CD4-positive, alpha-beta T cell treated with Interferon alpha-2 for 1 hour (primary cell): ENCODE measurements at regions not wholly inside any gene's neighbourhood (a gene's known extent, or its start where the extent isn't known, plus 50 kb on each side); places are given as distances from the start of the nearest gene placed in this dataset.

Source experiments
- DNase-seq, 2 donors: peaks; one replicate each; pipeline ENCODE4 v3.0.0-alpha.2; 2020 to 2022

DNA sequence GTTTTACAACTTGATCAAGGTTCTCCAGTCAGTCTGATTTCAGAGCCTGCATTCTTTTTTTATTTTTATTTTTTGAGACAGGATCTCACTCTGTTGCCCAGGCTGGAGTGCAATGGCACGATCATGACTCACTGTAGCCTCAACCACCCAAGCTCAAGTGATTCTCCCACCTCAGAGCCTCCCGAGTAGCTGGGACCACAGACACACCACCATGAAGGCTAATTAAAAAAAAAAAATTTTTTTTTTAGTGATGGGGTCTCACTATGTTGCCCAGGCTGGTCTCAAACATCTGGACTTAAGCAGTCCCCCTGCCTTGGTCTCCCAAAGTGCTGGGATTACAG lies 117.2 kb upstream of the NAV2 start:
- DNase-seq: no peak

DNA sequence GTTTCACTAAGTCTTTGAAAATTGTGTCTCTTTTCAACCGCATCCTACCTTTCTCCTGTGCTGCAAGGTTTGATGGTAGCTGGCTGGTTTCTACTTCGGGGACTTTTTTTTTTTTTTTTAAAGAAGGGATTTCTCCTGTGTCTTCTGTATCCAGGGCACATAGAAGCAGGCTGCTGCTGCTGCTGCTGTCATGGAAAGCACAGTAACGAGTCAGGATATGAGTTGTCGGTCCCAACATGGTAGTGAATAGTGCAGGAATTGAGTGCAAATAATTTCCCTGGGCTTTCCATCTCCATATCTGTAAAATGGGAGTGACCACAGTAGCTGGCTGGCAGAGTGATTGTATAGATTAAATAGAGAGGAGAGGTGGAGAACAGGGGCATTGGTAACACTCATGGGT lies 118.3 kb upstream of the NAV2 start:
- DNase-seq: no peak

DNA sequence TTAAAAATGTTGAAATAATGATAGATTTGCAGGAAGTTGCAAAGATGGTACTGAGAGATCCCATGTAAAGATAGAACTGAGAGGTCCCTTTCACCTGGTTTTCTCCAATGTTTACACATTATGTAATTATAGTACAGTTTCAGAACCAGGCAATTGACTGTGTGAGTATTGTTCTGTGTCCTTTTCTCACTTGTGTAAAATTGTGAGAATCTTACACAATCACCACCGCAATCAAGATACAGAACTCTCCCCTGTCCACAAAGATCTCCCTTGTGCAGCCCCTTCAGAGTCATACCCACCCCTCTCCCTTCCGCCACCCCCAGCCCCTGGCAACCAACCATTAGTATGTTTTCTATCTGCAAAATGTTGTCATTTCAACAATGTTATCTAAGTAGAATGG lies 119.8 kb upstream of the NAV2 start:
- DNase-seq: no peak

DNA sequence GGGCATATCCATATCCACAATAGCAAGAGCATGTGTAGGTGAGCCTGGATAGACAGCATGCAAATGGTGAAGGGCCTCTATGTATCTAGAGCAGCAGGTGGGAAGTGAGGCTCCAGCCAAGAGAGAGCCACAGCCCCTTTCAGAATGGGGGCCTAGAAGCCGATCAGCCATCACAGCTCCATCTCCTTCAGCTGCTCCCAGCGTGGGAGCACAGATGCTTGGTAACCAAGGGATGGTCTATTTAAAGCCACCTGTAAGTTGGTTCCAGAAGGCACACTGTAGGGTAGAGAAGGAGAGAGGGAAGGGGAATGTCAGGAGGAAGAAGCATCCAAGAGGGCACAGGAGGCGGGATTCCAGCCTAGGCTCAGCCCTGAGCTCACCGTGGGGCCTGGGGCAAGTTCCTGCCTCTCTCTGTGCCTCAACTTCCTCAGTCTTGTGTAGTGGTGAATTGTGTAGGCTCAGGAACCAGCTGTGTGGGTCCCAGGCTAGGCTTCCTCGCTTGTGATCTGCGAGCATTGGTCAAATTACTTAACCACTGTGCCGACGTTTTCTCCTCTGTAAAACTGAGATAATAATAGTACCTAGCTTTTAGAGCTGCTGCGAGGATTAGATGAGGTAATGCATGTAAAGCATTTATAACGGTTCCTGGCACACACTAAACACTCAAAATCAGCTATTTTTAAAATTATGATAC lies 122.9 kb upstream of the NAV2 start:
- DNase-seq: no peak

DNA sequence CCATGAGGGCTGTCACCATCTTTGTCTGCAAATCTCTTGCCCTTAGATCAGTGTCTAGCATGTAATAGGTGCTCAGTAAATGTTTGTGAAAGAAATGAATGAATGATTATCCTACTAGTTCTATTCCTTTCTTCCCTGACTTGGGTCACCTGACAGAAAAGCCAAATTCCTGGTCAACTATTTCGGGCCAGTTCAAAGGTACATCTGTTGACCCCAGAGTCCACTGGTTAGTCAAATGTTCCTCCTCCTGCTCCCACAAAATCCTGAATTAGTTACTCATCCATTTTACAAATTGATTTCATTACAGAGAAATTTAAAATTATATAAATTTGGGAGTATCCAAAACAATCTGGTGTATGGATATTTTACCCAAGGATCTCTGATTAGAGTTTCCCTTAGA lies 124.7 kb upstream of the NAV2 start:
- DNase-seq: no peak

GRCh38 chr11:19580646-19581045 lies 132.0 kb upstream of the NAV2 start:
- no peak for DNase-seq

DNA sequence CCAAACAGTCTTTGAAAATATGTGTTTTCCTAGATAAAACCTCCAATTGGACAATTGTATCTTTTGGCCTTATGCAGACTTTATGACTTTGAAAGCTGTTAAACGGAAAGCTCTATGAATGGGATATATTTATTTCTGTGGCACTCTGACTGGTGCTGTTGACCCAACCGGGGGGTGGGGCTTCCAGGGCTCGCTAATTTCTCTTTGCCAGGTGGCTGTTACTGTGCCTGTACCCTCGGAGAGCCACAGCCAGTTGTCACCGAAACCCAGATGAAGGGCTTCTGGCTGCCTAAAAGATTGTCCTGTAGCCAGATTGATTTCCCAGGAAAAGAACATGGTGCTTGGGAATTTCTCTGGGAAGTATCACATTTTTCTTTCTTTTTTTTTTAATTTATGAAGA lies 132.7 kb upstream of the NAV2 start:
- no peak for DNase-seq

DNA sequence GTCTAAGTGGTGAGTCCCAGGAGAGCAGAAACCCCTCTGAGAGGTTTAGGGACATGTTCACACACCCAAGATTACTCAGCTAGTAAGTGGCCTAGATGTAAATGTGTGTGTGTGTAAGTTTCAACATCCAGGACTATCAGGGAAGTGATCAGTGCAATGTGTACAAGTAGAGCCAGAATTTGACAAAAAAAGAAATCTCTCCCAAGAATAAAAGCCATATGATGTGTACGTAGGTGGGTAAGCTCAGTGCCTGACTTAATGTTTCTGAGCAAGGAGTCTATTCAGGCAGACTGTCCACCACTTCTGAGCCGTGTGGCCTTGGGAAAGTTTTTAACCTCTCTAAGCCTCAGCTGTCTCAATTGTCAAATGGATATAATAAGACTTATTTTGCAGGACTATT lies 133.8 kb upstream of the NAV2 start:
- DNase-seq: no peak

DNA sequence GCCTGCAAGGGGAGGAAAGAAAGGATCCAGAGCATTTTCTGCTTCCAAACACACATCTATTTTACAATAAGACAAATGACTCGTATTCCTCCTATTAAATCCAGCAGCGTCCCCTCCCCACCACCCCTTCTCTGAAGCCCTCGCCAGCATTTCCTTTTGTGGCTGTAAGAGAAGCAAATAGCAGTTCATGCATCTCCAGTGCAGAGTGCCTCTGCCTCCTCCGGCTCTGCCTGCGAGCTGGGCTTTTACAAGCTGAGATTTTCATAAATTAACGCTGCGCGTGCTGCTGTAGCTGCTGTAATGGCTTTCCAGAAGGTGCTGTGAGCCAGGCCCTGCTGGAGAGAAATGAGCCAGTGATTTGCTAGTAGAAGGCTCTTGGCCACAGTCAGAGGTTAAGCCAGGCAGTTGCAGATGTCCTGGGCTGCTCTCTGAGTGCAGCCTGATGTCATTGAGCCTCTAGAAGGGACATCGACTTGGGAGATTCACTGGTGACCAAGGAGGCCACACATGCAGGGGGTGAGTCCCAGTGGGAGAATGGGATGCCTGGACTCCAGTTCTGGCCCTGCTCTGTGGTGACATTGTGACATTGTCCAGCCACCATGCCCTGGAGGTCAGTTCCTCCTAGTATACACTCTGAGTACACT lies 134.5 kb upstream of the NAV2 start:
- DNase-seq: no peak

DNA sequence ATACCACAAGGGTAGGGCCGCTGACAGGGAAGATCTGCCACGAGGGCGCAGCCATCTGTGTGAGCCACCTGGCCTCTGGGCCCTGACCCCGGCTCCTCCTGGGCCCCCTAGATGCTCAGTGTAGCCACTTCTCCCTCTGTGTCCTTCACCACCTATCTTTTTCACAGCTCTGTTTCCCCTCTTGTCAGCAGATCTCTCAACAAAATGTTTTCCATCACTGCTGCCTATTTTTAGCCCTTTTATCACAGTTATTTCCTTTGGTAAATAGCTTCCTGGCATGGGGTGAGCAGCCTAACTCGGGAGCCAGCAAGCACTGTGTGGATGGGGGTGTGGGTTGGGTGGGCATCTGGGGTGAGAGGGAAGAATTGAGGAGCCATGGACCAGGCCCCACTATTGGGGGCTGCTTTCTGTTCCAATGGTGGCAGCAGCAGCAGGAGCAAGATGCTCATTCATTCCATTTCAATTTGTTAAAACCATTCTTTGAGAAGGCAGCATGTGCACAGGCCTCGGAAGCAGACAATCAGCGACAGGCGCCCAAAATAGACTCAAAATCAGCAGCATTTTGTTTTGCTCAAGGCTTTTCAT lies 135.2 kb upstream of the NAV2 start:
- no peak for DNase-seq

DNA sequence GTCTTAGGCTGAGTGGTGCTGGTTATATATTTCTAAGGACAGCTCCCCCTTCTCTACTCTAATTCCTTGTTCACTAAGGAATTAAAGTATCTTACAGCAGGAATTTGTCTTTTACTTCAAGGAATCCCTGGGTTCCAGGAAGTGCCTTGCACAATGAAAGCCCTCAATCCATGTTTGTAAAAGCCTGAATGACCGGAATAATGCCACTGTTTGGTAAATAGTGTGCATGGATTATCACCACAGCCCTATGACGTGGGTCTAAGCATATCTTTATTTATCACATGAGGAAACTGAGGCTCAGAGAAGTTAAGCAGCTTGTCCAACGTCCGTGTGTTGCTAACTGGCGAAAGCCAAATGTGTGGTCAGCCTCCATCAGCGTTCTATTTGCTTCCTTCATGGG lies 135.7 kb upstream of the NAV2 start:
- DNase-seq: no peak

- no peak for DNase-seq
Observed at GRCh38 chr11:19576054-19576453, 136.6 kb upstream of the NAV2 start.

DNA sequence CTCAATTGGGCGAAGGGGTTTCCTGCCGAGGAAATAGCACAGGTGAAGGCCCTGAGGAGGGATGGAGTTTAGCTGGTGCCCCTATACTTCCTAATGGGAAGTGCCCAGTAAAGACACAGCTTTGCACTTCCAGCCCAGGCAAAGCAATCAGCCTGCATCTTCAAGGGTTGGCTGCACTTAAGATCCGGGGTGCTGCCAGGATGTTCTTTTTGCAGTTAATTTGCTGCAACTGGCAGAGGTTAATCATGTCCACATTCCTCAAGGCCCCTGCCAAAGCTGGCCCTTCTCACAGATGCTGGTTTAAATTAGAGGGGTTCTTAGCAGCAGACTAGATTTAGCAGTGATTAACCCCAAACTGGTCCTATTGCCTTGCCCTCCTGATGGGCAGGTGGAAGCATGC lies 137.7 kb upstream of the NAV2 start:
- DNase-seq: no peak

DNA sequence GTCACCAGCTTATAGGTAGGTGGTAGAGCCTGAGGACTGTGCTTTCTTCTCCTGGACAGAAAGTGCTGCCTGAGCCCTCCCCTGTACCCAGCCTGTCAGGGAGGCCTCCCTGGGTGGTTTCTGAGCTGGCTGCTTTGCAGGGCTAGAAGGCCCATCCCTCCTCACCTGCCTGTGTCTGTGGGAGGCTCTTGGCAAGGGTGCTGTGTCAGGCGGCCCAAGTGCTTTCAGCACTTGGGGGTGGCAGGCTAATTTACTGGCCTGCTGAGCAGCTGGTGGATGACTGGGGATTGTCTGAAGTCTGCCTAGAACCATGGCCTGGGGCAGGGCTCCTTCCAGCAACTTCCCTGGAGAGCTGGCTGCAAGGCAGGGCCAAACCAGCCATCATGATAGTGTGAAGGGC lies 139.0 kb upstream of the NAV2 start:
- DNase-seq: no peak

GRCh38 chr11:19571906-19572305 lies 140.7 kb upstream of the NAV2 start:
- no peak for DNase-seq

DNA sequence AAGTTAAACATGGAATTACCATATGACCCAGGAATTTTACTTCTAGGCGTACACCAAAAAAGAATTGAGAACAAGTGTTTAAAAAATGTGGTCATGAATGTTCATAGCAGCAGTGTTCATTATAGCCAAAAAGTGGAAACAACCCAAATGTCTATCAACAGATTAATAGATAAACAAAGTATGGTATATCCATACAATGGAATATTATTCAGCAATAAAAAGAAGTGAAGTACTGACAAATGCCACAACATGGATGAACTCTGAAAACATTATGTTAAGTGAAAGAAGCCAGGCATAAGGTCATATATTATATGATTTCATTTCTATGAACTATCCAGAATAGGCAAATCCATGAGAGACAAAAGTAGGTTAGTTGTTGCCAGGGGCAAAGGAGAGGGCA lies 141.7 kb upstream of the NAV2 start:
- DNase-seq: no peak

DNA sequence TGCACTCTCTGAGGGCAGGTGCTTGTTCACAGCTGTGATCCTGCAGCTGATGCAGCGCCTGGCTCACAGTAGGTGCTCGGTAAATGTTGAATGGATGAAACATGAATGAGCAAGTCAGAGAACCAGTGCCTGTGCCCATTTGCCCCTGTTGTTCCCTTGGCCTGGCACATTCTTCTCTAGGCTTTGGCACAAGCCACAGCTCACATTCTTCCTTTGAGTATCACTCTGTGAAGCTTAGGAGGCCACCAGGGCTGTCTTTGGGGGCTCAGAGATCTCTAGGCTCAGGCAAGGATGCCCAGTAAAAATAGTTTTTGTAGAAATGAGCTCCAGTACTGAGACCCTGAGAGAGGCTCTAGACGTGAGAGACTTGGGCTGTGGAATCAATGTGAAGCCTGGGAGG lies 144.6 kb upstream of the NAV2 start:
- no peak for DNase-seq

DNA sequence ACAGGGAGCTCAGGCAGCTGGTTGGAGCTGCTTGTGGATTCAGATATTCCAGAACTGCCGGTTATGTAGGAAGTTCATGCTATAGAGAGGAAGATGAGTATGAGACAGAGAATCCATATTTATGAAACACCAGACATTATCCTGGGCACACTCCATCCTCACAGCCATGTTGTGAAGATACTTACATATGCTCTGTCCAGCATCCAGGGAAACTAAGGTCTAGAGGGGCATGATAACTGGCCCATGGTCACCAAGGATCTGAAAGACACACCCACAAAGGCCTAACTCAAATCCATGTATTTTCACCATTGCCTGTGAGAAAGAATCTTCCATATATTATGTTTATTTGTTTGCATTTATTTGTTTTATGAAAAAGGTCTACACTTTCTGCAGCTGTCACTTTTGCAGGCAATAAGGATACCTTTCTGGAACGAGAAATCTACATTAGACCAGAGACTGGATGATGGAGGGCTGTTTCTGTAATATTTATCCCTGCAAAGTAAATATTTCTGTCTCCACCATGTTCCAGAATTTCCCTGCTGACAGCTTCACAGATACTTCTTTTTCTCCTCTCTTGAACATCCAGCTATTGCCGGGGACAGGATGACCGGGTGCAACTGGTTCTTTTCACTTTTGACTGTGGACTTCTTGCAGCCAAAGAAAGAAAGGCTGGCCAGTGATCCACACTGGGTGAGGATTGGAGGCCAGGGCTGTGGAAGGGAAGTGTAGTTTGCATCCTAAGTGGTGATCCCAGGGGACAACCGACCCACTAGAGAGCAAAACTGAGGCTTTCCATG lies 145.9 kb upstream of the NAV2 start:
- DNase-seq: no peak

- DNase-seq: no peak
Observed at GRCh38 chr11:19565639-19566038, 147.0 kb upstream of the NAV2 start.

DNA sequence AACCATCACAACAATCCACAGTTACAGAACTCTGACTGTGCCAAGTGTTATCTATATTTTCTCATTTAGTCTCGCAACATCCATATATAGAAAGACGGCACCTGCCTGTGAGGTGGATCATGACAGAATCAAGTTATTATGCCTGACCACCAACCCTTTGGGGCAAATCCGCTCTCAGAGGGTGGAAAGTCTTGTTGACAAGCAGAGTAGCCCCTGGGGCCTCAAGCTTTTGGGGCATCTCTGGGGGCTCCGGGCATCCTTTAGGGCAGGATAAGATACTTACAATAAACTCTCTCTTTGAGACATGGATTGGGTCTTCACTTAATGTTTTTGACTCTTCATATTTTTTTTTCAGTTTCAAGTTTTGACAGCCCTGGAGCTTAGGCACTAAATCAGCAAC lies 150.5 kb upstream of the NAV2 start:
- DNase-seq: no peak

- no peak for DNase-seq
Observed at GRCh38 chr11:19561011-19561410, 151.6 kb upstream of the NAV2 start.

DNA sequence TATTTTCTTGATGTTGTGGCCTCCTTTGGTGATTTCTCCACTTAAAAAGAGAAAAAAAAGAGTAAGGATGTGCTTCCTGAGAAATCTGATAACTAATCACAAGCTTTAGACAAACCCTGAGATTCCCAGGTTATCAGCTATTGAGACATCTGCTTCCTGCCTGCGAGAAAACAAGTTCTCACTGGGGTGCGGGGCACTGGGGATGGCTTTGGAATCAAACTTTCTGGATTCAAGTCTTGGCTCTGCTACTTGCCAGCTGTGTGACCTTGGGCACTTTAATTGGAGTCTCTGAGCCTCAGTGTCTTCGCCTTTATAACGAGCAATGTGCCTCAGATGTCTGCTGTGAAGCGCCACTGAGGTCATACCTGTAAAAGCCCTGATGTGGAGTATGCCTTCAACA lies 152.5 kb upstream of the NAV2 start:
- no peak for DNase-seq

DNA sequence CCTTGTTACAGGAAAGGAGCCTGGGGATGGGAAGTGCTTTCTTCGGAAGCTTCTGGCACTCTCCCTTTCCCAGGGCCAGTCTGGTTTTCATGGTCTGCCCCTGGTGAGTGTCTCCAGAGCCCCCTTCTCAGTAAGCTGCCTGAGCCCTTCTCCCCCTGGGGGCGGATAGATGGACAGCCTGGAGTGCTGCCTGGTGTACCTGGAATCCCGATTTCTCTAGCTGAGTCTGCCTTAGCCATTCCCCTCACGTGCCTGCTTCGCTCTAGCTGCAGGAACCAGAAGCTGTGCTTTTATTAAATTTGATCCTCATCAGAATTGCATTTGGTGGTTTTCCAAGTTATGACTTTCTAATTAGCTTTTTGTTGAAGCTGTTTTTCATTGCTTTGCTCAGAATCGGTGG lies 152.9 kb upstream of the NAV2 start:
- DNase-seq: no peak
